ENCODE measurements at regions not wholly inside any gene's neighbourhood (a gene's known extent, or its start where the extent isn't known, plus 50 kb on each side); places are given as distances from the start of the nearest gene placed in this dataset.

DNA sequence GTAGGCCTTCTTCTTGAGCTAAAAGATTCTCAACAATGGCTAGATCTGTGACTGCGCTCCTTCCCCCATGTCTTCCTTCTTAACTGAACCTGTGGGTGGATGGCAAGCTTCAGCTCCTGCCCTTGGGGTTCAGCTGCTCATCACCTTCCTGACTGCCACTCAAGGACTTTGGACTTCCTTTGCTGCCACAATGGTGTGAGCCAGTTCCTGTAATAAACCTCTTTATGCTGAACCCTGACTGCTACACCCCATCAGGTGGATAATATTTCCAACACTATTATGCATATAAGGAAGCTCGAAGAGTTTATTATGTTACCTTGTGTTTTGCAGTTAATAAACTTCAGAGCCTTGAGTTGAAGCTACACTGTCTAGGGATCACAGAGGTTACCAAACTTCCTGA is 208.9 kb upstream of the SLC10A2 start:
- Histone ChIP-seq H3K9me2 (ENCODE audit: insufficient read depth) (no peaks in the 10 kb centered on the region), H3F3A (ENCODE audit: insufficient read depth) (no peaks in the 10 kb centered on the region), H3K27me3 (replicated peaks; ENCODE audit: insufficient read depth) (no peaks in the 10 kb centered on the region), H3K4me2 (ENCODE audit: unreplicated experiment) (no peak overlapping the region), H3K9ac (no peak overlapping the region), H3K27ac (no peak overlapping the region), H4K20me1 (ENCODE audit: insufficient read depth) (no peaks in the 10 kb centered on the region), H3K79me2 (ENCODE audit: insufficient read depth) (no peaks in the 10 kb centered on the region), H3K36me3 (ENCODE audit: low read depth) (no peaks in the 10 kb centered on the region), H3K4me3 (no peak overlapping the region), H3K4me1 (ENCODE audit: insufficient read depth) (no peaks in the 10 kb centered on the region), H3K9me3 (ENCODE audit: low read depth) (peaks cover 5% of the 10 kb centered on the region), H2AFZ (no peak overlapping the region)
- 25 to 26% methylated on average over 2 of the region's 2 CpGs for WGBS, 2 experiments (ENCODE audit: low coverage in 1 of 2, low lambda C conversion rate in 2 of 2, missing lambda C conversion rate in 2 of 2)
- in situ Hi-C loops (cut with MboI): no loop called here
- no peak for TF ChIP-seq EZH2phosphoT487 (IDR thresholded peaks at IDR 0.05; ENCODE audit: insufficient read depth, low read depth)
- TF ChIP-seq EZH2 (IDR thresholded peaks at IDR 0.05; ENCODE audit: insufficient read depth, poor library complexity, severe bottlenecking): no peak
- no peak for DNase-seq

DNA sequence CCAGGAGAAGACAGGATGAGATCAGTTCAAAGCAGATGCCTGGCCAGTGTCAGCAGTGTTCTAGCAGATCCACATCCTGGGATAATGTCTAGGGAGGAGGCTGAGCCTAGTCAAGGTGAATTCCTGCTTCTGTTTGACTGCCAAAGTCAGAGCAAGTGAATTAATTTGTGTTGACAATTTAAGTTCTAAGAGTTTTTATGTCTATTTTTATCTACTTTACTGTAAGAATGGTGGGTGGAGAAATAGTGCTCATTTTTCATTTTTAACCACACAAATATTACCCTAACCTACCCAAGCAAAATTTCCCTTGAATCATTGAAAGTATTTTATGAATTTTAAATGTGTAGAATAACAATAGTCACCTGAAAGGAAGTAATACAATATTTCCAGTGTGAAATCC is 207.6 kb upstream of the SLC10A2 start:
- Histone ChIP-seq H4K20me1 (ENCODE audit: insufficient read depth) (no peaks in the 10 kb centered on the region), H3K9me3 (ENCODE audit: low read depth) (peaks cover 6% of the 10 kb centered on the region), H3K9ac (no peak overlapping the region), H3K4me3 (no peak overlapping the region), H3K9me2 (ENCODE audit: insufficient read depth) (no peaks in the 10 kb centered on the region), H3K79me2 (ENCODE audit: insufficient read depth) (no peaks in the 10 kb centered on the region), H3K27ac (no peak overlapping the region), H2AFZ (no peak overlapping the region), H3F3A (ENCODE audit: insufficient read depth) (no peaks in the 10 kb centered on the region), H3K36me3 (ENCODE audit: low read depth) (no peaks in the 10 kb centered on the region), H3K4me2 (ENCODE audit: unreplicated experiment) (no peak overlapping the region), H3K27me3 (replicated peaks; ENCODE audit: insufficient read depth) (no peaks in the 10 kb centered on the region), H3K4me1 (ENCODE audit: insufficient read depth) (no peaks in the 10 kb centered on the region)
- in situ Hi-C loops (cut with MboI): no loop called here
- DNase-seq: no peak
- TF ChIP-seq EZH2phosphoT487 (IDR thresholded peaks at IDR 0.05; ENCODE audit: insufficient read depth, low read depth) (no peak), EZH2 (IDR thresholded peaks at IDR 0.05; ENCODE audit: insufficient read depth, poor library complexity, severe bottlenecking) (no peak)

DNA sequence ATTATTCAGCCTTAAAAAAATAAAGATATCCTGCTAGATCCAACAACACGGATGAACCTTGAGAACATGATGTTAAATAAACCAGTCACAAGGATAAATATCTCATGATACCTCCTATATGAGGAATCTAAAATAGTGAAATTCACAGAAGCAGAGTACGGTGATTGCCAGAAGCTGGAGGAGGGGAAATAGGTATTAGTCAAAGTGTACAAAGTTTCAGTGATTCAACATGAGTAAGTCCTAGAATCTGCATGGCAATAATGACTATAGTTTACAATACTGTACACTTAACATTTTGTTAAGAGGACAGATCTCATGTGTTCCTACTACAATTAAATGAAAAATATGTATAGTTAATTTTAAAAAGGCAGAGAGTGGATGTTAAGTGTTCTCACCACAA is 206.6 kb upstream of the SLC10A2 start:
- TF ChIP-seq EZH2phosphoT487 (IDR thresholded peaks at IDR 0.05; ENCODE audit: insufficient read depth, low read depth): no peak
- TF ChIP-seq EZH2 (IDR thresholded peaks at IDR 0.05; ENCODE audit: insufficient read depth, poor library complexity, severe bottlenecking): no peak
- H3K79me2 ChIP-seq (ENCODE audit: insufficient read depth): no peaks in the 10 kb centered on the region
- no peaks in the 10 kb centered on the region for H4K20me1 ChIP-seq (ENCODE audit: insufficient read depth)
- H3F3A ChIP-seq (ENCODE audit: insufficient read depth): no peaks in the 10 kb centered on the region
- WGBS, 2 experiments (ENCODE audit: low coverage in 1 of 2, low lambda C conversion rate in 2 of 2, missing lambda C conversion rate in 2 of 2): 34 to 39% methylated on average over 2 of the region's 2 CpGs
- no peak overlapping the region for H3K9ac ChIP-seq
- H3K4me1 ChIP-seq (ENCODE audit: insufficient read depth): no peaks in the 10 kb centered on the region
- in situ Hi-C loops (cut with MboI): no loop called here
- H3K27me3 ChIP-seq (replicated peaks; ENCODE audit: insufficient read depth): no peaks in the 10 kb centered on the region
- H3K4me3 ChIP-seq: no peak overlapping the region
- no peaks in the 10 kb centered on the region for H3K9me2 ChIP-seq (ENCODE audit: insufficient read depth)
- no peak overlapping the region for H3K27ac ChIP-seq
- no peak for DNase-seq
- no peaks in the 10 kb centered on the region for H3K36me3 ChIP-seq (ENCODE audit: low read depth)
- peaks cover 6% of the 10 kb centered on the region for H3K9me3 ChIP-seq (ENCODE audit: low read depth)
- H2AFZ ChIP-seq: no peak overlapping the region
- no peak overlapping the region for H3K4me2 ChIP-seq (ENCODE audit: unreplicated experiment)

DNA sequence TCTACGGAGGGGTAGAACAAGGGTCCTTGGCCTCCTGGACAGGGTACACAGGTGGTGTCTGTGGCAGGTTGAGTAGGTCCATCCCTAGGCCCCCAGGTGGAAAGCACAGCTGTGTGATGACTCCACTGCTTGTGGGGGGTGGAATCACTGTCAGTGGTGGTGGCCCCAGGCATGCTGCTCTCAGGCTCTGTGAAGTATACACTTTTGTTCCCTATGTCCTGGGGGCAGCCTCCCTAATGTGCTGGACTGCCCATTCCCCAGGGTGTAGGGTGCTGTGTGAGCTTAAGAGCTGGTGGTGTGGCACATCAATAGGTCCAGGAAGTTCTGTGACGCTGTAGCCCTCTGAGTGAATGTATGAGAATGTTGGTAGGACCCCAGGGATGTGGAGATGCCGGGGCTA is 197.2 kb upstream of the SLC10A2 start:
- no peak overlapping the region for H3K9ac ChIP-seq
- no peaks in the 10 kb centered on the region for H3F3A ChIP-seq (ENCODE audit: insufficient read depth)
- H2AFZ ChIP-seq: no peak overlapping the region
- no peak overlapping the region for H3K4me2 ChIP-seq (ENCODE audit: unreplicated experiment)
- no peaks in the 10 kb centered on the region for H3K9me3 ChIP-seq (ENCODE audit: low read depth)
- H3K27ac ChIP-seq: no peak overlapping the region
- H3K9me2 ChIP-seq (ENCODE audit: insufficient read depth): no peaks in the 10 kb centered on the region
- 13 to 15% methylated on average over 3 of the region's 3 CpGs for WGBS, 2 experiments (ENCODE audit: low coverage in 1 of 2, low lambda C conversion rate in 2 of 2, missing lambda C conversion rate in 2 of 2)
- no peak for TF ChIP-seq EZH2 (IDR thresholded peaks at IDR 0.05; ENCODE audit: insufficient read depth, poor library complexity, severe bottlenecking)
- no peak for TF ChIP-seq EZH2phosphoT487 (IDR thresholded peaks at IDR 0.05; ENCODE audit: insufficient read depth, low read depth)
- no peaks in the 10 kb centered on the region for H3K79me2 ChIP-seq (ENCODE audit: insufficient read depth)
- in situ Hi-C loops (cut with MboI): no loop called here
- no peak for DNase-seq
- no peaks in the 10 kb centered on the region for H3K36me3 ChIP-seq (ENCODE audit: low read depth)
- H3K4me3 ChIP-seq: no peak overlapping the region
- H3K4me1 ChIP-seq (ENCODE audit: insufficient read depth): no peaks in the 10 kb centered on the region
- H3K27me3 ChIP-seq (replicated peaks; ENCODE audit: insufficient read depth): no peaks in the 10 kb centered on the region
- no peaks in the 10 kb centered on the region for H4K20me1 ChIP-seq (ENCODE audit: insufficient read depth)

DNA sequence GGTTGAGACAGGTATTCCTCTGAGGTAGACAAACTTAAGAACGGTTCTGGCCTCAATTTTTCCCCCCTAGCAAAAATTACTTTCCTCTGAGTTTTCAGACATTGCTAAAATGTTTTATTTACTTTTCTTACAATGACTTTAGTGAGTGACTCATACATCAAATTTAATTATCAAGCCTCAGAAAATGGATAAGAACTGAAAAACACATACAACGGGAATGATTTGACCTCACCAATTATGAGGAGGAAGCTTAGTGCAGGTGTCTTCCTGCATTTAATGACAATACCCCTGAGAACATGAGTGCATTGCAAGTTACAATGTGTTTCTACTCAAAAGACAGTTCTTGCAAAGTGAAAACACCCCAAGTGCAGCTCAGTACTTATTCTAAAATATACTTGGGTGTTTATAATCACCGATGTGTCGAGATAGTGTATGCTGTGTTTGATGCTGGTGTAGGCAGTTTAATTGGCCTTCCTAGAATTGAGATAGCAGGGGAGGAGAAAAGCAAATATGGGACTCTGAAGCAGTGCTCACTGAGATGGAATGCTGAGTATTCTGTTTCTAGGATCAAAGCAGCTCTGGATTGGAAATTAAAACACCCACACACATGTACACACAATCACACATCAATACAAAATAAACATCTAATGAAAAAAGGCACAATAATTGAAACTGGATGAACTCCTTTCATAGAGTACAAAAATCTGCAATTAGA is 189.5 kb upstream of the SLC10A2 start:
- no peak overlapping the region for H2AFZ ChIP-seq
- no peaks in the 10 kb centered on the region for H3K79me2 ChIP-seq (ENCODE audit: insufficient read depth)
- H3F3A ChIP-seq (ENCODE audit: insufficient read depth): no peaks in the 10 kb centered on the region
- TF ChIP-seq EZH2 (IDR thresholded peaks at IDR 0.05; ENCODE audit: insufficient read depth, poor library complexity, severe bottlenecking): no peak
- no peak for TF ChIP-seq EZH2phosphoT487 (IDR thresholded peaks at IDR 0.05; ENCODE audit: insufficient read depth, low read depth)
- H3K9me2 ChIP-seq (ENCODE audit: insufficient read depth): no peaks in the 10 kb centered on the region
- 15 to 21% methylated on average over 4 of the region's 4 CpGs for WGBS, 2 experiments (ENCODE audit: low coverage in 1 of 2, low lambda C conversion rate in 2 of 2, missing lambda C conversion rate in 2 of 2)
- no peak overlapping the region for H3K4me2 ChIP-seq (ENCODE audit: unreplicated experiment)
- H3K9me3 ChIP-seq (ENCODE audit: low read depth): no peaks in the 10 kb centered on the region
- H3K27ac ChIP-seq: no peak overlapping the region
- no peaks in the 10 kb centered on the region for H4K20me1 ChIP-seq (ENCODE audit: insufficient read depth)
- no peak overlapping the region for H3K9ac ChIP-seq
- no peaks in the 10 kb centered on the region for H3K36me3 ChIP-seq (ENCODE audit: low read depth)
- no peaks in the 10 kb centered on the region for H3K4me1 ChIP-seq (ENCODE audit: insufficient read depth)
- DNase-seq: no peak
- H3K4me3 ChIP-seq: no peak overlapping the region
- no peaks in the 10 kb centered on the region for H3K27me3 ChIP-seq (replicated peaks; ENCODE audit: insufficient read depth)
- in situ Hi-C loops (cut with MboI): no loop called here
